GM21723 (cell line): ENCODE measurements at regions not wholly inside any gene's neighbourhood (a gene's known extent, or its start where the extent isn't known, plus 50 kb on each side); places are given as distances from the start of the nearest gene placed in this dataset.

ENCODE experiments used
- ATAC-seq: cut with Tn5 transposase; IDR thresholded peaks from one replicate; pipeline ENCODE4 v1.9.1; 2021; ENCODE audit warnings: mild to moderate bottlenecking, moderate library complexity; ENCODE audit not compliant: unreplicated experiment

GRCh38 chr3:132267391-132267993 is 49.7 kb upstream of the ACP3 start:
- no peak for ATAC-seq
